ENCODE measurements at regions not wholly inside any gene's neighbourhood (a gene's known extent, or its start where the extent isn't known, plus 50 kb on each side); places are given as distances from the start of the nearest gene placed in this dataset.
"Not testable (repeated sequence)": the region's sequence is repeated elsewhere in the genome, so short reads cannot be mapped to it uniquely, and the experiment has no call there.

- Mint-ChIP-seq H3K9me3 (no peaks in the 10 kb centered on the region), H3K27me3 (no peaks in the 10 kb centered on the region), H3K4me1 (no peaks in the 10 kb centered on the region), H3K4me3 (no peak overlapping the region), H3K27ac (no peak overlapping the region), H3K36me3 (ENCODE audit: low read depth) (no peaks in the 10 kb centered on the region)
- intact Hi-C loops (cut with micrococcal nuclease): no loop called here
- no peak for DNase-seq
Measured at GRCh38 chr5:108467563-108467962, 85.7 kb upstream of the FBXL17 start.

DNA sequence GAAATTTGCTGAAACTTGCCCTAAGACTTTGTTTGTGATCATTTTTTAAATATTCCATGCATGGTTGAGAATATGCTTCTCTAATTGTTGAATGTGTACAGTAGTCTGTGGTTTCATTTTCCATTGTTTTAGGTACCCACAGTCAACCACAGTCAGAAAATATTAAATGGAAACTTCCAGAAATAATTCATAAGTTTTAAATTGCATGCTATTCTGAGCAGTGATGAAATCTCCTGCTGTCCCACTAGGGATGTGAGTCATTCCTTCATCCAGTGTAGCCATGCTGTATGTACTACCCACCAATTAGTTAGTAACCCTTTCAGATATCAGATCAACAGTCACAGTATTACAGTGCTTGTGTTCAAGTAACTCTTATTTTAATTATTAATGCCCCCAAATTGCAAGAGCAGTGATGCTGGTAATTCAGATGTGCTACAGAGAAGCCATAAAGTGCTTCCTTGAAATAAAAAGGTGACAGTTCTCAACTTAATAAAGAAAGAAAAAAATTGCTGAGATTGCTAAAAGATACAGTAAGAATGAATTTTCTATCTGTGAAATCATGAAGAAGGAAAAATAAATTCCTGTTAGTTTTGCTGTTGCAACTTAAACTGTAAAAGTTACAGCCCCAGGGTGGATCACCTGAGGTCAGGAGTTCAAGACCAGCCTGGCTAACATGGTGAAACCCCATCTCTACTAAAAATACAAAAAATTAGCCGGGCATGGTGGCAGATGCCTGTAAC, 79.9 kb upstream of the FBXL17 start:
- no peak for DNase-seq
- Mint-ChIP-seq H3K27ac (no peak overlapping the region), H3K4me1 (no peaks in the 10 kb centered on the region), H3K4me3 (no peak overlapping the region), H3K9me3 (no peaks in the 10 kb centered on the region), H3K36me3 (ENCODE audit: low read depth) (no peaks in the 10 kb centered on the region), H3K27me3 (no peaks in the 10 kb centered on the region)
- intact Hi-C loops (cut with micrococcal nuclease): no loop called here

DNA sequence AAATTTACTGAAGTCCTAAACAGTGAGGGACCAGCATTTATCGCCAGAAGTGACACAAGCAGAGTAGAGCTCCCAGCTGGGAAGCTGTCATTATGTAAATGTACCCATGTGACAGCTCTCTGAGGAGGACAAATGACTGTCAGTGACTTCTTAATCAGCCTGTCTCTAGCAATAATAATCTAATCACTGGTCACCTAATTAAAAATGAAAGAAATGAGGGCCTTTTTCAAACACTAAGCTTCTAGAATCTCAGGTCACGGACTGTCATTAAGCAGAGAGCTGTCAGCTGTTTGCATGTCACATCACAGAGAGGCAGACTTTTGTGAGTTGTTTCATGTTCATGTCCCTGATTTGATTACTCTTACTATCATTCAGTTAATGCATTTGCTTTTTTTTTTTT, 77.9 kb upstream of the FBXL17 start:
- Mint-ChIP-seq H3K4me3 (no peak overlapping the region), H3K4me1 (no peaks in the 10 kb centered on the region), H3K9me3 (no peaks in the 10 kb centered on the region), H3K27me3 (no peaks in the 10 kb centered on the region), H3K27ac (no peak overlapping the region), H3K36me3 (ENCODE audit: low read depth) (no peaks in the 10 kb centered on the region)
- intact Hi-C loops (cut with micrococcal nuclease): no loop called here
- DNase-seq: no peak

GRCh38 chr5:108451269-108451668, 69.4 kb upstream of the FBXL17 start:
- intact Hi-C loops (cut with micrococcal nuclease): no loop called here
- no peak overlapping the region for H3K4me3 Mint-ChIP-seq
- H3K27ac Mint-ChIP-seq: no peak overlapping the region
- no peaks in the 10 kb centered on the region for H3K27me3 Mint-ChIP-seq
- no peaks in the 10 kb centered on the region for H3K4me1 Mint-ChIP-seq
- peaks cover 6% of the 10 kb centered on the region for H3K9me3 Mint-ChIP-seq
- DNase-seq: no peak
- no peaks in the 10 kb centered on the region for H3K36me3 Mint-ChIP-seq (ENCODE audit: low read depth)

DNA sequence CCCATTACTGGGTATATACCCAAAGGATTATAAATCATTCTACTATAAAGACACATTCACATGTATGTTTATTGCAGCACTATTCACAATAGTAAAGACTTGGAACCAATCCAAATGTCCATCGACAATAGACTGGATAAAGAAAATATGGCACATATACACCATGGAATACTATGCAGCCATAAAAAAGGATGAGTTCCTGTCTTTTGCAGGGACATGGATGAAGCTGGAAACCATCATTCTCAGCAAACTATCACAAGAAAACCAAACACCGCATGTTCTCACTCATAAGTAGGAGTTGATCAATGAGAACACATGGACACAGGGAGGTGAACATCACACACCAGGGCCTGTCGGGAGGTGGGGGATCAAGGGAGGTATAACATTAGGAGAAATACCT, 62.2 kb upstream of the FBXL17 start:
- H3K4me3 Mint-ChIP-seq; H3K9me3 Mint-ChIP-seq; H3K27ac Mint-ChIP-seq; DNase-seq; H3K4me1 Mint-ChIP-seq; H3K27me3 Mint-ChIP-seq; H3K36me3 Mint-ChIP-seq (ENCODE audit: low read depth); intact Hi-C loops (cut with micrococcal nuclease): not testable (repeated sequence)

DNA sequence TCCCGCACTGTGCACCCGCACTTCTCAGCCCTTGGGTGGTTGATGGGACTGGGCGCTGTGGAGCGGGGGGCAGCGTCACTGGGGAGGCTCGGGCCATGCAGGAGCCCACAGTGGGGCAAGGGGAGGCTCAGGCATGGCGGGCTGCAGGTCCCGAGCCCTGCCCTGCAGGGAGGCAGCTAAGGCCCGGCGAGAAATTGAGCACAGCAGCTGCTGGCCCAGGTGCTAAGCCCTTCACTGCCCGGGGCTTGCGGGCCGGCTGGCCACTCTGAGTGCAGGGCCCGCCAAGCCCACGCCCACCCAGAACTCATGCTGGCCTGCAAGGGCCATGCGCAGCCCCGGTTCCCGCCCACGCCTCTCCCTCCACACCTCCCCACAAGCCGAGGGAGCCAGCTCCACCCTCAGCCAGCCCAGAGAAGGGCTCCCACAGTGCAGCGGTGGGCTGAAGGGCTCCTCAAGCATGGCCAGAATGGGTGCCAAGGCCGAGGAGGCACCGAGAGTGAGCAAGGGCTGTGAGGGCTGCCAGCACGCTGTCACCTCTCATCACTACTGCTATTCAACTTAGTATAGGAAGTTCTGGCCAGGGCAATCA, 60.3 kb upstream of the FBXL17 start:
- H3K9me3 Mint-ChIP-seq; H3K36me3 Mint-ChIP-seq (ENCODE audit: low read depth); intact Hi-C loops (cut with micrococcal nuclease); H3K27me3 Mint-ChIP-seq; H3K4me1 Mint-ChIP-seq; H3K27ac Mint-ChIP-seq; DNase-seq; H3K4me3 Mint-ChIP-seq: not testable (repeated sequence)

DNA sequence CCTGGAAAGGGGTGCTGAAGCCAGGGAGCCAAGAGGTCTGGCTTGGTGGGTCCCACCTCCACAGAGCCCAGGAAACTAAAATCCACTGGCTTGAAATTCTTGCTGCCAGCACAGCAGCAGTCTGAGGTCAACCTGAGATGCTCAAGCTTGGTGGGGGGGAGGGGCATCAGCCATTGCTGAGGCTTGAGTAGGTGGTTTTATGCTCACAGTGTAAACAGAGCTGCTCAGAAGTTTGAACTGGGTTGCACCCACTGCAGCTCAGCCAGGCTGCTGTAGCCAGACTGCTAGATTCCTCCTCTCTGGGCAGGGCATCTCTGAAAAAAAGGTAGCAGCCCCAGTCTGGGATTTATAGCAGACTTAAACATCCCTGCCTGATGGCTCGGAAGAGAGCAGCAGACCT, 55.5 kb upstream of the FBXL17 start:
- H3K9me3 Mint-ChIP-seq: no peaks in the 10 kb centered on the region
- no peaks in the 10 kb centered on the region for H3K36me3 Mint-ChIP-seq (ENCODE audit: low read depth)
- DNase-seq: no peak
- H3K4me1 Mint-ChIP-seq: no peaks in the 10 kb centered on the region
- H3K27me3 Mint-ChIP-seq: no peaks in the 10 kb centered on the region
- no peak overlapping the region for H3K4me3 Mint-ChIP-seq
- no peak overlapping the region for H3K27ac Mint-ChIP-seq
- intact Hi-C loops (cut with micrococcal nuclease): no loop called here

DNA sequence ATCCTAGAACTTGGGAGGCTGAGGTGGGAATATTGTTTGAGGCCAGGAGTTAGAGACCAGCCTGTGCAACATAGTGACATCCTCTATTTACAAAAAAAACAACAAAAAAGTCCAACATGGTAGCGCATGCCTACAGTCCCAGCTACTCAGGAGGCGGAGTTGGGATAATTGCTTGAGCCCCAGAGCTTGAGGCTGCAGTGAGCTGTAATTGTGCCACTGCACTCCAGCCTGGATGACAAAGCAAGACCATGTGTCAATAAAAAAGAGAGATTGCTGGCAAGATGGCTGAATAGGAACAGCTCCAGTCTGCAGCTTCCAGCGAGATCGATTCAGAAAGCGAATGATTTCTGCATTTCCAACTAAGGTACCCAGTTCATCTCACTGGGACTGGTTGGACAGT, 54.8 kb upstream of the FBXL17 start:
- intact Hi-C loops (cut with micrococcal nuclease): no loop called here
- Mint-ChIP-seq H3K4me1 (no peaks in the 10 kb centered on the region), H3K36me3 (ENCODE audit: low read depth) (no peaks in the 10 kb centered on the region), H3K27me3 (no peaks in the 10 kb centered on the region), H3K9me3 (no peaks in the 10 kb centered on the region), H3K4me3 (no peak overlapping the region), H3K27ac (no peak overlapping the region)
- DNase-seq: no peak

DNA sequence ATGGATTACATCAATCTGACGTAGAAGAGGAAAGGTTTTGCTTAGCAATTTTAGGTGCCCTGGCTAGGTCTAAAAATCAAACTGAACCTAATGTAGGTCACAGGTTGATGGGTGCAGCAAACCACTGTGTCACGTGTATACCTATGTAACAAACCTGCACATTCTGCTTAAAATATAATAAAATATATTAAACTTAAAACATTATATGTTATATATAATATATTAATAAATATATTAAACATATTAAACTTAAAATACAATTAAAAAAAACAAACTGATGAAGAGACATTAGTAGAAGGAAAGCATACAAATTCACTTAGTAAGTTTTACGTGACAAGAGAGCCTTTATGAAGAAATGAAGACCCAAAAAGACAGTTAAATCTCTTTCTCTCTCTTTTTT, 51.7 kb upstream of the FBXL17 start:
- Mint-ChIP-seq H3K4me1 (no peaks in the 10 kb centered on the region), H3K4me3 (no peak overlapping the region), H3K9me3 (no peaks in the 10 kb centered on the region), H3K27me3 (no peaks in the 10 kb centered on the region), H3K36me3 (ENCODE audit: low read depth) (no peaks in the 10 kb centered on the region), H3K27ac (no peak overlapping the region)
- DNase-seq: no peak
- intact Hi-C loops (cut with micrococcal nuclease): no loop called here

DNA sequence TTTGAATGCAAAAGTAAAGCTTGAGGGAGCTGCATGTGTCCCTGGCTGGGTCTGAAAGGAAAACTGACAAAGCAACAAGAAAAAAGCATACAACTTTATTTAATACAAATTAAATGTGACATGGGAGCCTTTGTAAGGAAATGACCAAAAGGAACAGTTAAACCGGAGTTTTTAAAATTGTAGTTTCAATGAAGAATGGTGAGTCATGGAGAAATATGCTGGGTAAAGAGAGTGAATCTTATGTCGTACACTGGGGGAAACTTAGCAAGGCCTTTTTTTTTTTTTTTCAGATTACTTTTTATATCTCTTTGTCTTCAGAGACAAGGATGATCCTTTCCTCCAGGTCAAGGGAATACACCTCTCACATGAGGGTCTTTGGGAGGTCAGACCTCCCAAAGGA, 50.1 kb upstream of the FBXL17 start:
- H3K27ac Mint-ChIP-seq: no peak overlapping the region
- intact Hi-C loops (cut with micrococcal nuclease): no loop called here
- no peaks in the 10 kb centered on the region for H3K36me3 Mint-ChIP-seq (ENCODE audit: low read depth)
- H3K4me1 Mint-ChIP-seq: no peaks in the 10 kb centered on the region
- DNase-seq: no peak
- H3K4me3 Mint-ChIP-seq: no peak overlapping the region
- no peaks in the 10 kb centered on the region for H3K9me3 Mint-ChIP-seq
- H3K27me3 Mint-ChIP-seq: no peaks in the 10 kb centered on the region

All from activated CD4-positive, alpha-beta T cell treated with anti-CD3 and anti-CD28 coated beads, Interleukin-2, amount 10 ng/mL, durations not matched to agents 24 days and 14 days (primary cell).